ENCODE measurements at regions not wholly inside any gene's neighbourhood (a gene's known extent, or its start where the extent isn't known, plus 50 kb on each side); places are given as distances from the start of the nearest gene placed in this dataset.

GRCh38 chr11:80327956-80328614, 887.3 kb upstream of the TENM4 start:
- DNase-seq = no peak
- H3K4me1 ChIP-seq = no peaks in the 10 kb centered on the region
- TF ChIP-seq, protein P1, sequence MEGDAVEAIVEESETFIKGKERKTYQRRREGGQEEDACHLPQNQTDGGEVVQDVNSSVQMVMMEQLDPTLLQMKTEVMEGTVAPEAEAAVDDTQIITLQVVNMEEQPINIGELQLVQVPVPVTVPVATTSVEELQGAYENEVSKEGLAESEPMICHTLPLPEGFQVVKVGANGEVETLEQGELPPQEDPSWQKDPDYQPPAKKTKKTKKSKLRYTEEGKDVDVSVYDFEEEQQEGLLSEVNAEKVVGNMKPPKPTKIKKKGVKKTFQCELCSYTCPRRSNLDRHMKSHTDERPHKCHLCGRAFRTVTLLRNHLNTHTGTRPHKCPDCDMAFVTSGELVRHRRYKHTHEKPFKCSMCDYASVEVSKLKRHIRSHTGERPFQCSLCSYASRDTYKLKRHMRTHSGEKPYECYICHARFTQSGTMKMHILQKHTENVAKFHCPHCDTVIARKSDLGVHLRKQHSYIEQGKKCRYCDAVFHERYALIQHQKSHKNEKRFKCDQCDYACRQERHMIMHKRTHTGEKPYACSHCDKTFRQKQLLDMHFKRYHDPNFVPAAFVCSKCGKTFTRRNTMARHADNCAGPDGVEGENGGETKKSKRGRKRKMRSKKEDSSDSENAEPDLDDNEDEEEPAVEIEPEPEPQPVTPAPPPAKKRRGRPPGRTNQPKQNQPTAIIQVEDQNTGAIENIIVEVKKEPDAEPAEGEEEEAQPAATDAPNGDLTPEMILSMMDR (IDR thresholded peaks at IDR 0.05) = no peak
- intact Hi-C loops (cut with DNase I; ENCODE audit: low total_unique reads) = no loop called here
- no peaks in the 10 kb centered on the region for H3K9me3 ChIP-seq
- no peaks in the 10 kb centered on the region for H3K27me3 ChIP-seq
- H3K36me3 ChIP-seq = no peaks in the 10 kb centered on the region
- no peak overlapping the region for H3K4me3 ChIP-seq
- no peak overlapping the region for H3K27ac ChIP-seq

DNA sequence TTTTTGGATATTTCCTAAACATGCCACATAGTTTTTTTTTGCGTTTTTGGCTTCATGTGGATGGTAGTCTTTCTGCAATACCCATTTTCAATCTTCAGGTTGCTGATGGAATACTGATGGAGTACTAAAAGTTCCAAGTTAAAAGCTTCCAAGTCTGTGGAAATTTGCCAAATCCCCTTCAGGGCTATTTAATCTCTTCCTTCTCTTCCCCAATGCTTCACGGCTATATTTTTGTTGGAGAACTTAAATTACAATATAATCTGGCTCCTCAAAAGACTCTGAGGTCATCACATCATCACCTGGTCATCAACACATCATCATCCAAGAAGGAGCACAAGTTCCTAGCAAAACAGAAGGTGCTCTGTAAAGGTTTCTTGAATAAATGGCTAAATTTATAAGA, 881.0 kb upstream of the TENM4 start:
- intact Hi-C loops (cut with DNase I; ENCODE audit: low total_unique reads) = no loop called here
- H3K36me3 ChIP-seq = no peaks in the 10 kb centered on the region
- TF ChIP-seq, protein P1 (IDR thresholded peaks at IDR 0.05) = no peak
- H3K4me1 ChIP-seq = no peaks in the 10 kb centered on the region
- H3K27ac ChIP-seq = no peak overlapping the region
- H3K27me3 ChIP-seq = no peaks in the 10 kb centered on the region
- no peaks in the 10 kb centered on the region for H3K9me3 ChIP-seq
- H3K4me3 ChIP-seq = no peak overlapping the region
- DNase-seq = no peak

DNA sequence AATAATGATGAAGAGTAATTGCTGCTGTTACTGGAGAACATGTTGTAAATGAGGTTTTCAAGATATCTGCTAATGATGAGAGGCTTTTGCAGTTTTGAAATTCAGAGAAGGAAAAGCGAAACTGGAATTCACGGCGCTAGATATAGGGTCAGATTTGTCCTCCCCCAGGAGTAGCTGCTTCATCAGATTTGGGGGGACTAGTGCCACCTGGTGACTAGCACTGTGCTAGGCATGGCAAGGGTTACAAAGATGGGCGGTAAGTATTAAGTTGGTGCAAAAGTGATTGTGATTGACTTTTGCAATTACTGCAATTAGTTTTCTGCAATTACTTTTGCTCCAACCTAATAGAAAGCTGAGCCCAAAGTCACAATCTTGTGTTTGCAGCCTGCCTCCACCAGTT, 879.9 kb upstream of the TENM4 start:
- H3K9me3 ChIP-seq = no peaks in the 10 kb centered on the region
- H3K4me3 ChIP-seq = no peak overlapping the region
- no peaks in the 10 kb centered on the region for H3K4me1 ChIP-seq
- intact Hi-C loops (cut with DNase I; ENCODE audit: low total_unique reads) = no loop called here
- no peaks in the 10 kb centered on the region for H3K27me3 ChIP-seq
- no peak for DNase-seq
- TF ChIP-seq, protein P1 (IDR thresholded peaks at IDR 0.05) = no peak
- H3K27ac ChIP-seq = no peak overlapping the region
- H3K36me3 ChIP-seq = no peaks in the 10 kb centered on the region

GRCh38 chr11:80320226-80320625, 879.4 kb upstream of the TENM4 start:
- H3K27ac ChIP-seq = no peak overlapping the region
- no peaks in the 10 kb centered on the region for H3K9me3 ChIP-seq
- no peak overlapping the region for H3K4me3 ChIP-seq
- H3K4me1 ChIP-seq = no peaks in the 10 kb centered on the region
- H3K36me3 ChIP-seq = no peaks in the 10 kb centered on the region
- intact Hi-C loops (cut with DNase I; ENCODE audit: low total_unique reads) = no loop called here
- TF ChIP-seq, protein P1 (IDR thresholded peaks at IDR 0.05) = no peak
- H3K27me3 ChIP-seq = no peaks in the 10 kb centered on the region
- DNase-seq = no peak

DNA sequence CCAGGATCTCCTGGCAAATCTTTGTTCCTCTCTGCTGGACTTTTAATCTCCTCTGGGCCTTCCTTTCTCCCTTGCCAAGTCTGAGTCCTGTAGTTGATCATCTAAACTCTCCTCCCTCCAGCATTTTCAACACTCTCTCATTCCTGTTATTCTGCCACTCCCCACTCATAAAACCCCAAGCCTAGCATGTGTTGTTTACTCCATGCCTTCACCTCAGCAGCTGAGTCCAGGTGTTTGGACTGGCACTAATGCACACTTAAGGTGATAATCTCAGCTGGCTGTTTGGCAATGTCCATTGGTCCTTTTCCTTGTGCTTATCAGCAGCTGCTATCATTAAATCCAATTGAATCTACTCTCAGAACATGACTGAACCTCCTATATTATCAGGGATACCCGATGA, 876.8 kb upstream of the TENM4 start:
- no peaks in the 10 kb centered on the region for H3K4me1 ChIP-seq
- intact Hi-C loops (cut with DNase I; ENCODE audit: low total_unique reads) = no loop called here
- no peaks in the 10 kb centered on the region for H3K27me3 ChIP-seq
- H3K36me3 ChIP-seq = no peaks in the 10 kb centered on the region
- H3K27ac ChIP-seq = no peak overlapping the region
- no peak overlapping the region for H3K4me3 ChIP-seq
- no peak for DNase-seq
- TF ChIP-seq, protein P1 (IDR thresholded peaks at IDR 0.05) = no peak
- H3K9me3 ChIP-seq = no peaks in the 10 kb centered on the region

- no peaks in the 10 kb centered on the region for H3K36me3 ChIP-seq
- no peak overlapping the region for H3K27ac ChIP-seq
- no peak for DNase-seq
- no peaks in the 10 kb centered on the region for H3K9me3 ChIP-seq
- TF ChIP-seq, protein P1 (IDR thresholded peaks at IDR 0.05) = no peak
- no peak overlapping the region for H3K4me3 ChIP-seq
- H3K27me3 ChIP-seq = no peaks in the 10 kb centered on the region
- H3K4me1 ChIP-seq = no peaks in the 10 kb centered on the region
- intact Hi-C loops (cut with DNase I; ENCODE audit: low total_unique reads) = no loop called here
These were observed 874.4 kb upstream of the TENM4 start for GRCh38 chr11:80315200-80315599.

Data from tibial artery (tissue), 4 donors.